Gastroesophageal sphincter (tissue), 3 donors: ENCODE measurements at regions not wholly inside any gene's neighbourhood (a gene's known extent, or its start where the extent isn't known, plus 50 kb on each side); places are given as distances from the start of the nearest gene placed in this dataset.

ENCODE experiments used
- CTCF ChIP-seq, 4 experiments: fragments of 200-600 bp in 2 of 4; fragments of 450-650 bp in 2 of 4; sonication (generic) in 1 of 4; IDR thresholded peaks; one replicate each; pipeline ENCODE4 v1.5.1; 2017 to 2019; ENCODE audit warnings: antibody characterized with exemption in 4 of 4, mild to moderate bottlenecking in 2 of 4, moderate library complexity in 2 of 4
- EP300 ChIP-seq: sonication (generic); formaldehyde crosslinking; IDR thresholded peaks from one replicate; pipeline ENCODE4 v1.6.1; 2017; ENCODE audit warnings: antibody characterized with exemption, mild to moderate bottlenecking

GRCh38 chr3:178238179-178238578, 298.1 kb upstream of the KCNMB2 start:
- no peak for TF ChIP-seq CTCF (IDR thresholded peaks at IDR 0.05)
- TF ChIP-seq EP300: no peak
